ENCODE measurements at regions not wholly inside any gene's neighbourhood (a gene's known extent, or its start where the extent isn't known, plus 50 kb on each side); places are given as distances from the start of the nearest gene placed in this dataset.

DNA sequence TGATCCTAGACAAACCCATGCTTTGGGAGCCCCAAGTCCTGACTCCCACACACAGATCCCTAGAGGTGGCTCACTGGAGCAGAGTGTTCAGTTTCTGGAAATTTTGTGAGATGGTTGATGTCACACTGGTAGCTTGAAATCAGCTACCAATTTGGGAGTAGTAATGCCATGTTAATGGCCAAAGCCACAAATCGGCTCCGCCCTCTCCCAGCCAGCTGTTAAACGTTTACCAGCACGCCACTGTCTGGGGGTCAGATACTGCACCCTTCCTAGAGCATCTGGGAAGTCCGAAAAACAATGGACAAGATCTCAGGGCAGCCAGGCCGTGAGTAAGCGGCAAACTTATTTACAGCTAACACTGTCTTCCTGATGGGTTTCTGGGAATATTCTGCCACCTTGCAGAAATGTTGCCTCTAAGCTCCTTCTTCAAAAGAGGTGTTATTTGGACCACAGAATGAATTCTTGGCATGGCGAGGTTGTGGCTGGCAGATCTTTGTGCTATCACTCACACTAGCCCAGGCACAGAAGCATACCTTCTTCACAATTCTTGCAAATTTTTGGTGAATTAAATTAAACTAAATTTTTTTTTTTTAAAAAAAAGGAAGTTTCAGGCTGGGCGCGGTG is 60.2 kb upstream of the FZD7 start:
- 81% methylated on average over 10 of the region's 10 CpGs for WGBS (ENCODE audit: low lambda C conversion rate, missing lambda C conversion rate)
- Histone ChIP-seq H3K4me2 (no peak overlapping the region), H3K9me3 (ENCODE audit: low read depth) (no peaks in the 10 kb centered on the region), H3K27ac (no peak overlapping the region), H3K4me1 (ENCODE audit: insufficient read depth) (peaks cover 35% of the 10 kb centered on the region), H3K79me2 (no peaks in the 10 kb centered on the region), H4K20me1 (ENCODE audit: insufficient read depth, poor library complexity, severe bottlenecking) (no peaks in the 10 kb centered on the region), H3K27me3 (no peaks in the 10 kb centered on the region), H3K4me3 (no peak overlapping the region), H2AFZ (no peak overlapping the region), H3K36me3 (replicated peaks; ENCODE audit: insufficient read depth, low read depth) (no peaks in the 10 kb centered on the region), H3K9me2 (replicated peaks; ENCODE audit: insufficient read depth) (no peaks in the 10 kb centered on the region)
- TF ChIP-seq CTCF (IDR thresholded peaks at IDR 0.05; ENCODE audit: poor library complexity) (no peak), EZH2phosphoT487 (IDR thresholded peaks at IDR 0.05; ENCODE audit: low read depth, severe bottlenecking, unreplicated experiment) (no peak), EZH2 (IDR thresholded peaks at IDR 0.05; ENCODE audit: borderline replicate concordance) (no peak)
- DNase-seq (ENCODE audit: low spot score), result no peak

DNA sequence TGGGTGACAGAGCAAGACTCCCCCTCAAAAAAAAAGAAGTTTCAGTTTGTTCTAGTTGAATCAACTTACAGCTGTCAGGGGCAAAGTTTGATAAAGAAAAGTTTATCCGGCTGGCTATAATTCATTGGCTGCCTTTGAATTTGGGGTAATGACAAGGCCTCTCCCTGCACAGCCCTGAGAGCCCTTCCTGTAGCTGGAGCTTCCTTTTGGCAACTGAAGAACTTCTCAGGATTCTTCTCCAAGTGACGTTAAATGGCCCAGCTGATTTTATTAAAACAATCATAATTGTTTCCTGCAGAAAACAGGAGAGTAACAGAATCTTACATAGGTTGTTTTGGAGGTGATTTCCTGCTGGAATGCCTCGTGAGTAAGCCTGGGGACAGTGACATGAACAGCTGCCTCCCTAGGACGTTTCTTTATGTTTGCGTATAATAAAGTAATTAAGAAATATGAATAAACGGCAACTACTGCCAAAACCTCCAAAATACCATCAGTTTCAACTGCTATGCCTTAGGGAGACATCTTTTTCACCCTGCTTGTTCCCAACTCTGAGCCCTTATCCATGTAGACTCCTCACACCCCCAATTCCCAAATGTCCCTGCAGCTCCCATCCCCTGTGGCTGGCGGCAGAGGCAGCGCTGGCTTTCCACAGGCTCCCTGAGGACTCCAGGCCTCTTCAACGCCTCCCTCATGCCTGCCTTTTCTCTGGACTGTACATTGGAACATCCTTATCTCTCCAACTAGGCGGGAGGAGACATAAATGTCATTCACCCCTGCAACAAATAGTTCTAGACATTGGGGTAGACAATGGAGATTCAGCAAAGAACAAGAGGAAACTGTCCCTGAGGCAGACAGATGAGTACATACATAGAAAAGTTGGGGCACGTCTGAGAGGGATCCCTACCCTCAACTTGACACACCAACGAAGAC is 59.2 kb upstream of the FZD7 start:
- no peak overlapping the region for H2AFZ ChIP-seq
- DNase-seq (ENCODE audit: low spot score), result no peak
- WGBS (ENCODE audit: low lambda C conversion rate, missing lambda C conversion rate), result 68% methylated on average over 12 of the region's 12 CpGs
- H3K36me3 ChIP-seq (replicated peaks; ENCODE audit: insufficient read depth, low read depth), result no peaks in the 10 kb centered on the region
- peaks cover 33% of the 10 kb centered on the region for H3K4me1 ChIP-seq (ENCODE audit: insufficient read depth)
- no peak overlapping the region for H3K4me3 ChIP-seq
- no peak overlapping the region for H3K4me2 ChIP-seq
- no peak for TF ChIP-seq EZH2phosphoT487 (IDR thresholded peaks at IDR 0.05; ENCODE audit: low read depth, severe bottlenecking, unreplicated experiment)
- no peak for TF ChIP-seq CTCF (IDR thresholded peaks at IDR 0.05; ENCODE audit: poor library complexity)
- TF ChIP-seq EZH2 (IDR thresholded peaks at IDR 0.05; ENCODE audit: borderline replicate concordance), result no peak
- H3K27me3 ChIP-seq, result no peaks in the 10 kb centered on the region
- no peaks in the 10 kb centered on the region for H3K9me3 ChIP-seq (ENCODE audit: low read depth)
- no peak overlapping the region for H3K27ac ChIP-seq
- H3K9me2 ChIP-seq (replicated peaks; ENCODE audit: insufficient read depth), result no peaks in the 10 kb centered on the region
- H4K20me1 ChIP-seq (ENCODE audit: insufficient read depth, poor library complexity, severe bottlenecking), result no peaks in the 10 kb centered on the region
- no peaks in the 10 kb centered on the region for H3K79me2 ChIP-seq

DNA sequence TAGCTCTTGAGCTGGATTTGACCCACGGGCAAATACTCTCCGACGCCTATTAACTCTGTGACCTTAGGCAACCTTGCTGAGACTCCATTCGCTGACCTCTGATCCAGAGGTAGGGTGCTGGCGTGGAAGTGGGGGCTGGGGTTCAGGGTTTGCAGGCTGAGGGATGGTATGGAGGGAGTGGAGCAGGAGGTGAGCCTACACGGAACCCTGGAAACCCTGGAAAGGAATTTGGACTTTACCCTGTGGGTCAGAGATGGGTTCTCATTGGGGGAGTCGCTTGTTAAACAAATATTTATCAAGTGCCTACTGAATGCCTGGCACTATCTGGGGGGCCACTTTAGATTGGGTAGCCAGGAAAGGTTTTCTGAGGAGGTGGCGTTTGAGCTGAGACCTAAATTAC is 58.2 kb upstream of the FZD7 start:
- H3K27ac ChIP-seq, result no peak overlapping the region
- H3K4me2 ChIP-seq, result no peak overlapping the region
- H2AFZ ChIP-seq, result no peak overlapping the region
- no peak for DNase-seq (ENCODE audit: low spot score)
- 78% methylated on average over 8 of the region's 8 CpGs for WGBS (ENCODE audit: low lambda C conversion rate, missing lambda C conversion rate)
- H3K9me2 ChIP-seq (replicated peaks; ENCODE audit: insufficient read depth), result no peaks in the 10 kb centered on the region
- H3K27me3 ChIP-seq, result no peaks in the 10 kb centered on the region
- no peaks in the 10 kb centered on the region for H3K79me2 ChIP-seq
- TF ChIP-seq EZH2phosphoT487 (IDR thresholded peaks at IDR 0.05; ENCODE audit: low read depth, severe bottlenecking, unreplicated experiment), result no peak
- no peak for TF ChIP-seq EZH2 (IDR thresholded peaks at IDR 0.05; ENCODE audit: borderline replicate concordance)
- TF ChIP-seq CTCF (IDR thresholded peaks at IDR 0.05; ENCODE audit: poor library complexity), result no peak
- H3K4me3 ChIP-seq, result no peak overlapping the region
- H3K36me3 ChIP-seq (replicated peaks; ENCODE audit: insufficient read depth, low read depth), result no peaks in the 10 kb centered on the region
- H4K20me1 ChIP-seq (ENCODE audit: insufficient read depth, poor library complexity, severe bottlenecking), result no peaks in the 10 kb centered on the region
- H3K9me3 ChIP-seq (ENCODE audit: low read depth), result no peaks in the 10 kb centered on the region
- H3K4me1 ChIP-seq (ENCODE audit: insufficient read depth), result peaks cover 33% of the 10 kb centered on the region

All from hepatocyte (in vitro differentiated cells).